HCT116 (cell line): ENCODE measurements at regions not wholly inside any gene's neighbourhood (a gene's known extent, or its start where the extent isn't known, plus 50 kb on each side); places are given as distances from the start of the nearest gene placed in this dataset.

Experiments
- ATAC-seq: fragments of 200-7000 bp; cut with Tn5 transposase; 2 replicates; pipeline ENCODE4 v1.9.1; 2020; ENCODE audit warnings: mild to moderate bottlenecking, moderate library complexity
- BruUV-seq: library from RNA; stranded (reverse); fragments of 400-500 nt; replicated peaks from 2 replicates; lab custom pipeline; 2021; lab: Mats Ljungman, UMichigan
- CTCF ChIA-PET: fragments of 300-600 bp; sonication (Branson Sonifier 250); formaldehyde crosslinking; loops from one replicate; lab custom pipeline; 2021; ENCODE audit warnings: antibody characterized with exemption; lab: Charles Lee
- POLR2A ChIA-PET: fragments of 300-600, 350-600 bp; sonication (Branson Sonifier 250); formaldehyde crosslinking; loops from one replicate; lab custom pipeline; 2021; ENCODE audit warnings: antibody characterized with exemption; lab: Charles Lee
- RAD21 ChIA-PET, 2 experiments: fragments of 300-600 bp; sonication (Branson Sonifier 250); formaldehyde crosslinking; loops; one replicate each; lab custom pipeline; 2023; ENCODE audit warnings: low total read pairs in 2 of 2; ENCODE audit not compliant: uncharacterized antibody in 2 of 2, unreplicated experiment in 2 of 2, low non-redundant PET in 1 of 2; lab: Charles Lee
- DNase-seq: peaks from one replicate; pipeline ENCODE4 v3.0.0-alpha.2; 2010; ENCODE audit warnings: low read depth, low spot score
- H2AFZ ChIP-seq: fragments of 200-600 bp; shearing (Covaris generic), sonication (generic); 2 replicates; pipeline ENCODE4 v1.6.1; 2017; ENCODE audit warnings: low read depth, mixed run types, mixed read lengths, antibody characterized with exemption, low read length; ENCODE audit not compliant: poor library complexity, severe bottlenecking
- H3K27ac ChIP-seq: 2 replicates; pipeline ENCODE4 v1.5.1; 2012; ENCODE audit warnings: low read depth, low read length
- H3K27me3 ChIP-seq: fragments of 200-600 bp; sonication (generic); 2 replicates; pipeline ENCODE4 v1.6.1; 2016; ENCODE audit warnings: mixed run types, low read length, mixed read lengths; ENCODE audit not compliant: insufficient read depth
- H3K36me3 ChIP-seq, 2 experiments: fragments of 200-500 bp in 1 of 2; fragments of 200-600 bp in 1 of 2; sonication (Bioruptor generic) in 1 of 2; sonication (generic) in 1 of 2; 2 replicates each; pipeline versions ENCODE4 v1.5.1 to v1.6.1; 2014 to 2016; ENCODE audit warnings: low read length in 2 of 2, inconsistent platforms in 1 of 2, mixed read lengths in 1 of 2, mixed run types in 1 of 2; ENCODE audit not compliant: insufficient read depth in 2 of 2, control insufficient read depth in 1 of 2
- H3K4me1 ChIP-seq, 2 experiments: fragments of 200-600 bp in 1 of 2; sonication (generic) in 1 of 2; 2 replicates each; pipeline versions ENCODE4 v1.5.1 to v1.6.1; 2012 to 2017; ENCODE audit warnings: low read length in 2 of 2, inconsistent platforms in 1 of 2, mild to moderate bottlenecking in 1 of 2, mixed read lengths in 1 of 2, mixed run types in 1 of 2, moderate library complexity in 1 of 2; ENCODE audit not compliant: insufficient read depth in 2 of 2, control insufficient read depth in 1 of 2
- H3K4me2 ChIP-seq: fragments of 200-600 bp; sonication (generic); 2 replicates; pipeline ENCODE4 v1.6.1; 2017; ENCODE audit warnings: mixed run types, low read length, mixed read lengths
- H3K4me3 ChIP-seq, 2 experiments: fragments of 200-600 bp in 1 of 2; sonication (generic) in 1 of 2; replicated peaks in 1 of 2; 2 replicates each; pipeline ENCODE4 v1.5.1; 2011 to 2016; ENCODE audit warnings: low read length in 2 of 2, control low read depth in 1 of 2, low read depth in 1 of 2, mild to moderate bottlenecking in 1 of 2, mixed read lengths in 1 of 2, mixed run types in 1 of 2
- H3K79me2 ChIP-seq: fragments of 200-600 bp; sonication (generic); 2 replicates; pipeline ENCODE4 v1.6.1; 2017; ENCODE audit warnings: mild to moderate bottlenecking, mixed run types, low read length, moderate library complexity, mixed read lengths; ENCODE audit not compliant: insufficient read depth
- H3K9ac ChIP-seq: fragments of 200-600 bp; sonication (generic); 2 replicates; pipeline ENCODE4 v1.6.1; 2016; ENCODE audit warnings: low read length, mixed read lengths
- H3K9me2 ChIP-seq: fragments of 200-600 bp; sonication (generic), shearing (Covaris generic); 2 replicates; pipeline ENCODE4 v1.6.1; 2017; ENCODE audit warnings: mixed run types, mild to moderate bottlenecking, moderate library complexity; ENCODE audit not compliant: insufficient read depth
- H3K9me3 ChIP-seq, 2 experiments: fragments of 200-500 bp in 1 of 2; fragments of 200-600 bp in 1 of 2; sonication (Bioruptor generic) in 1 of 2; sonication (generic) in 1 of 2; 2 replicates each; pipeline ENCODE4 v1.6.1; 2014 to 2017; ENCODE audit warnings: low read length in 2 of 2, mixed read lengths in 2 of 2, inconsistent platforms in 1 of 2, low read depth in 1 of 2, mild to moderate bottlenecking in 1 of 2, mixed run types in 1 of 2, moderate library complexity in 1 of 2; ENCODE audit not compliant: control insufficient read depth in 1 of 2, insufficient read depth in 1 of 2
- H4K20me1 ChIP-seq: fragments of 200-600 bp; sonication (generic), shearing (Covaris generic); 2 replicates; pipeline ENCODE4 v1.6.1; 2017; ENCODE audit warnings: mixed run types, mild to moderate bottlenecking, moderate library complexity; ENCODE audit not compliant: insufficient read depth
- CBX3 ChIP-seq: IDR thresholded peaks from 2 replicates; pipeline ENCODE4 v1.6.1; 2012; ENCODE audit warnings: low read depth
- CEBPB ChIP-seq: IDR thresholded peaks from 2 replicates; pipeline ENCODE4 v1.6.1; 2012; ENCODE audit warnings: low read depth
- ELF1 ChIP-seq: IDR thresholded peaks from 2 replicates; pipeline ENCODE4 v1.6.1; 2012; ENCODE audit warnings: low read depth, borderline replicate concordance
- EZH2 ChIP-seq: fragments of 200-600 bp; sonication (generic); IDR thresholded peaks from 2 replicates; pipeline ENCODE4 v1.6.1; 2017; ENCODE audit warnings: antibody characterized with exemption, mixed run types
- POLR2A ChIP-seq: IDR thresholded peaks from 2 replicates; pipeline ENCODE4 v1.7.0; 2011; ENCODE audit warnings: borderline replicate concordance; ENCODE audit not compliant: insufficient read depth, insufficient read length; ENCODE audit errors: extremely low read depth
- POLR2AphosphoS5 ChIP-seq: IDR thresholded peaks from 2 replicates; pipeline ENCODE4 v1.6.1; 2011; ENCODE audit warnings: mild to moderate bottlenecking, low read depth, low read length, moderate library complexity
- RAD21 ChIP-seq: IDR thresholded peaks from 2 replicates; pipeline ENCODE4 v1.6.1; 2012; ENCODE audit warnings: low read depth, mild to moderate bottlenecking
- SP1 ChIP-seq: IDR thresholded peaks from 2 replicates; pipeline ENCODE4 v1.6.1; 2012; ENCODE audit warnings: low read depth
- SRF ChIP-seq: IDR thresholded peaks from 2 replicates; pipeline ENCODE4 v1.6.1; 2012; ENCODE audit warnings: low read depth
- TCF7L2 ChIP-seq: IDR thresholded peaks from 2 replicates; pipeline ENCODE4 v1.7.0; 2011; ENCODE audit warnings: borderline replicate concordance, inconsistent platforms; ENCODE audit not compliant: insufficient read depth, insufficient read length; ENCODE audit errors: extremely low read depth
- YY1 ChIP-seq: IDR thresholded peaks from 2 replicates; pipeline ENCODE4 v1.6.1; 2011; ENCODE audit warnings: low read length, low read depth, moderate library complexity, mild to moderate bottlenecking; ENCODE audit not compliant: insufficient replicate concordance; ENCODE audit errors: extremely low read depth
- ZFX ChIP-seq: fragments of 450-650 bp; IDR thresholded peaks from 2 replicates; pipeline ENCODE4 v1.6.1; 2017
- ZNF274 ChIP-seq: fragments of 200-500 bp; sonication (Bioruptor generic); IDR thresholded peaks from 2 replicates; pipeline ENCODE4 v1.6.1; 2014; ENCODE audit warnings: mild to moderate bottlenecking, low read depth, low read length, inconsistent platforms
- intact Hi-C: fragments of 100-400 bp; cut with micrococcal nuclease; formaldehyde crosslinking; loops from 2 replicates; pipeline ENCODE4 v1.10.0; 2022
- TF ChIP-seq, protein P1 (sequence below): IDR thresholded peaks from 2 replicates; pipeline ENCODE4 v1.6.1; 2012; ENCODE audit warnings: low read depth
- TF ChIP-seq, protein P2 (sequence below): IDR thresholded peaks from 2 replicates; pipeline ENCODE4 v1.6.1; 2012
- TF ChIP-seq, protein P3 (sequence below): IDR thresholded peaks from 2 replicates; pipeline ENCODE4 v1.6.1; 2012

DNA sequence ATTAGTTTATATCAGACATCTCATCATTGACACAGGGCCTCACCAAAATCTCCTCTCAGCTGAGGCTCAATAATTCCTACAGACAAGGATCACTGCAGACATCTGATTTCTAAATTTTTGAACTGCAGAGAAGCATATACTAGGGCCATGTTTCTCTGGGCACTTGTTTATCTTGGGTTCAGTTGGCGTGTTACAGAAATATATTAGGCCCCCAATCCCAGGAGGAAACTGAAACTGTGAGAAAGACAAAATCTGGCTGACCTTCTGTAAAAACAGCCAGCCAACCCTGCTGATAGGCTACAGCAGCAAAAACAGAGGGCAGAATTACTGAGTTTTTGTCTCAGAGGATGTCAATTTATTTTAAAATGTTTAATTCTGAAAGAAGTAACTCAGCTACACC lies 634.6 kb downstream of the ETNK1 start:
- TF ChIP-seq ZNF274, result no peak
- no peak for TF ChIP-seq YY1
- no peak for TF ChIP-seq EZH2
- TF ChIP-seq RAD21, result no peak
- TF ChIP-seq ZFX, result no peak
- no peak for TF ChIP-seq TCF7L2
- TF ChIP-seq POLR2A, result no peak
- no peak for TF ChIP-seq SP1
- TF ChIP-seq POLR2AphosphoS5, result no peak
- TF ChIP-seq SRF, result no peak
- TF ChIP-seq, protein P1, sequence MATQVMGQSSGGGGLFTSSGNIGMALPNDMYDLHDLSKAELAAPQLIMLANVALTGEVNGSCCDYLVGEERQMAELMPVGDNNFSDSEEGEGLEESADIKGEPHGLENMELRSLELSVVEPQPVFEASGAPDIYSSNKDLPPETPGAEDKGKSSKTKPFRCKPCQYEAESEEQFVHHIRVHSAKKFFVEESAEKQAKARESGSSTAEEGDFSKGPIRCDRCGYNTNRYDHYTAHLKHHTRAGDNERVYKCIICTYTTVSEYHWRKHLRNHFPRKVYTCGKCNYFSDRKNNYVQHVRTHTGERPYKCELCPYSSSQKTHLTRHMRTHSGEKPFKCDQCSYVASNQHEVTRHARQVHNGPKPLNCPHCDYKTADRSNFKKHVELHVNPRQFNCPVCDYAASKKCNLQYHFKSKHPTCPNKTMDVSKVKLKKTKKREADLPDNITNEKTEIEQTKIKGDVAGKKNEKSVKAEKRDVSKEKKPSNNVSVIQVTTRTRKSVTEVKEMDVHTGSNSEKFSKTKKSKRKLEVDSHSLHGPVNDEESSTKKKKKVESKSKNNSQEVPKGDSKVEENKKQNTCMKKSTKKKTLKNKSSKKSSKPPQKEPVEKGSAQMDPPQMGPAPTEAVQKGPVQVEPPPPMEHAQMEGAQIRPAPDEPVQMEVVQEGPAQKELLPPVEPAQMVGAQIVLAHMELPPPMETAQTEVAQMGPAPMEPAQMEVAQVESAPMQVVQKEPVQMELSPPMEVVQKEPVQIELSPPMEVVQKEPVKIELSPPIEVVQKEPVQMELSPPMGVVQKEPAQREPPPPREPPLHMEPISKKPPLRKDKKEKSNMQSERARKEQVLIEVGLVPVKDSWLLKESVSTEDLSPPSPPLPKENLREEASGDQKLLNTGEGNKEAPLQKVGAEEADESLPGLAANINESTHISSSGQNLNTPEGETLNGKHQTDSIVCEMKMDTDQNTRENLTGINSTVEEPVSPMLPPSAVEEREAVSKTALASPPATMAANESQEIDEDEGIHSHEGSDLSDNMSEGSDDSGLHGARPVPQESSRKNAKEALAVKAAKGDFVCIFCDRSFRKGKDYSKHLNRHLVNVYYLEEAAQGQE, result no peak
- TF ChIP-seq CBX3, result no peak
- no peak for TF ChIP-seq ELF1
- TF ChIP-seq, protein P2, sequence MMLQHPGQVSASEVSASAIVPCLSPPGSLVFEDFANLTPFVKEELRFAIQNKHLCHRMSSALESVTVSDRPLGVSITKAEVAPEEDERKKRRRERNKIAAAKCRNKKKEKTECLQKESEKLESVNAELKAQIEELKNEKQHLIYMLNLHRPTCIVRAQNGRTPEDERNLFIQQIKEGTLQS, result no peak
- TF ChIP-seq, protein P3, sequence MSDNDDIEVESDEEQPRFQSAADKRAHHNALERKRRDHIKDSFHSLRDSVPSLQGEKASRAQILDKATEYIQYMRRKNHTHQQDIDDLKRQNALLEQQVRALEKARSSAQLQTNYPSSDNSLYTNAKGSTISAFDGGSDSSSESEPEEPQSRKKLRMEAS, result no peak
- TF ChIP-seq CEBPB, result no peak

More for the DNA sequence above, 634.6 kb downstream of the ETNK1 start:
- no peak overlapping the region for H3K27ac ChIP-seq
- H3K4me2 ChIP-seq, result no peak overlapping the region
- BruUV-seq, result no TSS peak
- H4K20me1 ChIP-seq, result no peaks in the 10 kb centered on the region
- no peak overlapping the region for H3K9ac ChIP-seq
- H3K36me3 ChIP-seq, result no peaks in the 10 kb centered on the region; a peak in 1 of 4 replicates
- H3K27me3 ChIP-seq, result no peaks in the 10 kb centered on the region
- ChIA-PET CTCF (no interaction called here), POLR2A (no interaction called here), RAD21 (no interaction called here)
- H3K4me1 ChIP-seq, result no peaks in the 10 kb centered on the region
- no peak overlapping the region for H2AFZ ChIP-seq
- intact Hi-C loops, result no loop called here
- DNase-seq (no peak), ATAC-seq (no peak)
- H3K9me3 ChIP-seq, result peaks cover 9 to 13% of the 10 kb centered on the region in 2 experiments; a peak in 2 of 4 replicates
- no peaks in the 10 kb centered on the region for H3K79me2 ChIP-seq
- no peak overlapping the region for H3K4me3 ChIP-seq
- H3K9me2 ChIP-seq, result no peaks in the 10 kb centered on the region
